ENCODE measurements at regions not wholly inside any gene's neighbourhood (a gene's known extent, or its start where the extent isn't known, plus 50 kb on each side); places are given as distances from the start of the nearest gene placed in this dataset.

GRCh38 chr2:16817305-16818202 is 151.9 kb upstream of the CYRIA start:
- no peak for DNase-seq (ENCODE audit: low spot score)

GRCh38 chr2:16816522-16816921 is 150.9 kb upstream of the CYRIA start:
- no peak for DNase-seq (ENCODE audit: low spot score)

- no peak for DNase-seq (ENCODE audit: low spot score)
These were observed 150.4 kb upstream of the CYRIA start for GRCh38 chr2:16816016-16816415.

- DNase-seq (ENCODE audit: low spot score): no peak
These were observed 148.0 kb upstream of the CYRIA start for GRCh38 chr2:16813593-16813992.

- no peak for DNase-seq (ENCODE audit: low spot score)
These were observed 132.8 kb upstream of the CYRIA start for GRCh38 chr2:16798472-16798871.

- no peak for DNase-seq (ENCODE audit: low spot score)
These were observed 125.9 kb upstream of the CYRIA start for GRCh38 chr2:16791496-16791895.

- no peak for DNase-seq (ENCODE audit: low spot score)
These were observed 119.5 kb upstream of the CYRIA start for GRCh38 chr2:16785149-16785548.

GRCh38 chr2:16784652-16785051 is 119.0 kb upstream of the CYRIA start:
- DNase-seq (ENCODE audit: low spot score): no peak

GRCh38 chr2:16777123-16777870 is 111.7 kb upstream of the CYRIA start:
- no peak for DNase-seq (ENCODE audit: low spot score)

- DNase-seq (ENCODE audit: low spot score): no peak
These were observed 110.2 kb upstream of the CYRIA start for GRCh38 chr2:16775899-16776231.

- no peak for DNase-seq (ENCODE audit: low spot score)
These were observed 109.6 kb upstream of the CYRIA start for GRCh38 chr2:16774980-16775898.

- DNase-seq (ENCODE audit: low spot score): no peak
These were observed 108.5 kb upstream of the CYRIA start for GRCh38 chr2:16774091-16774490.

- no peak for DNase-seq (ENCODE audit: low spot score)
These were observed 107.6 kb upstream of the CYRIA start for GRCh38 chr2:16773080-16773713.

GRCh38 chr2:16767789-16768476 is 102.3 kb upstream of the CYRIA start:
- no peak for DNase-seq (ENCODE audit: low spot score)

GRCh38 chr2:16765356-16765755 is 99.7 kb upstream of the CYRIA start:
- DNase-seq (ENCODE audit: low spot score): no peak

- DNase-seq (ENCODE audit: low spot score): no peak
These were observed 98.9 kb upstream of the CYRIA start for GRCh38 chr2:16764487-16764886.

- DNase-seq (ENCODE audit: low spot score): no peak
These were observed 97.9 kb upstream of the CYRIA start for GRCh38 chr2:16763493-16763899.

GRCh38 chr2:16763056-16763455 is 97.4 kb upstream of the CYRIA start:
- DNase-seq (ENCODE audit: low spot score): no peak

GRCh38 chr2:16760426-16760825 is 94.8 kb upstream of the CYRIA start:
- no peak for DNase-seq (ENCODE audit: low spot score)

GRCh38 chr2:16756831-16757644 is 91.4 kb upstream of the CYRIA start:
- peak; percentile 62 for DNase-seq (ENCODE audit: low spot score)
